Gastrocnemius medialis (tissue), 4 donors: ENCODE measurements at regions not wholly inside any gene's neighbourhood (a gene's known extent, or its start where the extent isn't known, plus 50 kb on each side); places are given as distances from the start of the nearest gene placed in this dataset.

ENCODE experiments used
- CTCF ChIP-seq, 5 experiments: fragments of 450-650 bp in 3 of 5; fragments of 200-600 bp in 2 of 5; sonication (generic) in 2 of 5; IDR thresholded peaks in 4 of 5; conservative IDR thresholded peaks in 1 of 5; 1 replicate in 4 of 5; 2 replicates in 1 of 5; pipeline ENCODE4 v1.5.1; 2016 to 2019; ENCODE audit warnings: antibody characterized with exemption in 5 of 5, mild to moderate bottlenecking in 3 of 5, moderate library complexity in 3 of 5
- POLR2A ChIP-seq, 2 donors: fragments of 450-650 bp; IDR thresholded peaks; one replicate each; pipeline ENCODE4 v1.6.1; 2017; ENCODE audit warnings: antibody characterized with exemption in 2 of 2, mild to moderate bottlenecking in 2 of 2, moderate library complexity in 2 of 2

GRCh38 chr2:5325523-5325922, 366.7 kb upstream of the SOX11 start:
- TF ChIP-seq CTCF (IDR thresholded peaks at IDR 0.05 in 4 of 5, conservative IDR thresholded peaks at IDR 0.05 in 1 of 5) (no peak), POLR2A (IDR thresholded peaks at IDR 0.05) (no peak)
